ENCODE measurements at regions not wholly inside any gene's neighbourhood (a gene's known extent, or its start where the extent isn't known, plus 50 kb on each side); places are given as distances from the start of the nearest gene placed in this dataset.

GRCh38 chr2:19748073-19748375, 153.8 kb downstream of the TTC32 start:
- TF ChIP-seq CTCF (conservative IDR thresholded peaks at IDR 0.05; ENCODE audit: low read depth, low read length) = no peak
- no peak for TF ChIP-seq EZH2 (IDR thresholded peaks at IDR 0.05; ENCODE audit: low read length, unreplicated experiment)
- no peak for TF ChIP-seq EZH2phosphoT487 (IDR thresholded peaks at IDR 0.05; ENCODE audit: borderline replicate concordance, low read length)

Measured in PC-3 (cell line).